Activated CD4-positive, alpha-beta T cell treated with anti-CD3 and anti-CD28 coated beads, Interleukin-2, amount 50 U/mL, for 16 hours (primary cell): ENCODE measurements at regions not wholly inside any gene's neighbourhood (a gene's known extent, or its start where the extent isn't known, plus 50 kb on each side); places are given as distances from the start of the nearest gene placed in this dataset.
"Not testable (repeated sequence)": the region's sequence is repeated elsewhere in the genome, so short reads cannot be mapped to it uniquely, and the experiment has no call there.

Experiments used
- DNase-seq: peaks from one replicate; pipeline ENCODE4 v3.0.0-alpha.2; 2020

GRCh38 chr6:164087870-164088269 is 673.4 kb downstream of the QKI start:
- DNase-seq, result no peak

GRCh38 chr6:164087211-164087610 is 672.7 kb downstream of the QKI start:
- no peak for DNase-seq

- no peak for DNase-seq
Observed at GRCh38 chr6:164086076-164086887, 671.8 kb downstream of the QKI start.

GRCh38 chr6:164085091-164086075 is 670.9 kb downstream of the QKI start:
- DNase-seq, result no peak

- DNase-seq, result no peak
Observed at GRCh38 chr6:164079275-164079600, 664.7 kb downstream of the QKI start.

- DNase-seq, result no peak
Observed at GRCh38 chr6:164078532-164079274, 664.2 kb downstream of the QKI start.

- DNase-seq, result not testable (repeated sequence)
Observed at GRCh38 chr6:164076818-164077532, 662.5 kb downstream of the QKI start.

GRCh38 chr6:164075981-164076615 is 661.6 kb downstream of the QKI start:
- no peak for DNase-seq

GRCh38 chr6:164072240-164072666 is 657.7 kb downstream of the QKI start:
- DNase-seq, result no peak

GRCh38 chr6:164069350-164069990 is 655.0 kb downstream of the QKI start:
- DNase-seq, result no peak

GRCh38 chr6:164068527-164068926 is 654.0 kb downstream of the QKI start:
- no peak for DNase-seq

- DNase-seq, result no peak
Observed at GRCh38 chr6:164066766-164067165, 652.2 kb downstream of the QKI start.

GRCh38 chr6:164066335-164066734 is 651.8 kb downstream of the QKI start:
- DNase-seq, result no peak

GRCh38 chr6:164063346-164063745 is 648.8 kb downstream of the QKI start:
- DNase-seq, result no peak

GRCh38 chr6:164062872-164063271 is 648.4 kb downstream of the QKI start:
- no peak for DNase-seq

- DNase-seq, result no peak
Observed at GRCh38 chr6:164057876-164058275, 643.4 kb downstream of the QKI start.

GRCh38 chr6:164051427-164051826 is 636.9 kb downstream of the QKI start:
- DNase-seq, result no peak

- DNase-seq, result no peak
Observed at GRCh38 chr6:164049517-164049988, 635.0 kb downstream of the QKI start.

GRCh38 chr6:164048840-164049516 is 634.5 kb downstream of the QKI start:
- no peak for DNase-seq

GRCh38 chr6:164045082-164045481 is 630.6 kb downstream of the QKI start:
- no peak for DNase-seq

- DNase-seq, result not testable (repeated sequence)
Observed at GRCh38 chr6:164043656-164044055, 629.1 kb downstream of the QKI start.
